ENCODE measurements at regions not wholly inside any gene's neighbourhood (a gene's known extent, or its start where the extent isn't known, plus 50 kb on each side); places are given as distances from the start of the nearest gene placed in this dataset.
A peak's percentile ranks its signal among the peaks of the same experiment; 100 is the strongest.

DNA sequence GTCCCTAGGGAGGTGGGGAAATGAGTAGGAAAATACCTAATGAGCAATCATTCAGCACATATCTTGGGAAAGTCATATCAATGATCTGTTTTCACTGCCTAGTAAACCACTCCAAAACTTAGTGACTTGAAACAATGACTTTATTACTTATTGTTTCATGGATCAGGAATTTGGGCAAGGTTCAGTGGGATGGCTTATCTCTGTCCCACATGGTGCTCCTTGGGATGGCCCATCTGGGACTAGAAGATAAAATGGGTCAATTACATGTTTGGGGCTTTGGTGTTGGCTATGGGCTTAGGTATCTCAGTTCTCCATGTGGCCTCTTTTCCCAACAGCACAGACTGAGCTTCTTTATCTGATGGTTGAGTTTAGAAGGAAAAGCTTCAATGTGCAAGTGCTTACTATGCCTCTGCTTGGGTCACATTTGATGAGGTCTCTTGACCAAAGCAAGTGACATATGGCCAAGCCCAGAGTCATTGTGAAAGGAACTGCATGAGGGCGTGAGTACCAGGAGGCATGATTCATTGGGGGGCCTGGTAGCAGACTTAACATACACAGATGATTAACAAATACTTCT, 218.1 kb upstream of the TNP1 start:
- TF ChIP-seq PAX5 (IDR thresholded peaks at IDR 0.05; ENCODE audit: insufficient read depth, low read length, severe bottlenecking) (no peak), POLR2A (IDR thresholded peaks at IDR 0.05; ENCODE audit: low read depth, low read length) (no peak), POLR2AphosphoS5 (IDR thresholded peaks at IDR 0.05; ENCODE audit: low read depth, low read length) (no peak), SPI1 (IDR thresholded peaks at IDR 0.05; ENCODE audit: low read depth, low read length) (no peak), POU2F2 (IDR thresholded peaks at IDR 0.05; ENCODE audit: low read depth, low read length) (no peak), TAF1 (IDR thresholded peaks at IDR 0.05; ENCODE audit: low read depth, low read length) (no peak)
- no peak for FAIRE-seq
- no peak for DNase-seq (ENCODE audit: insufficient read length, low spot score)

DNA sequence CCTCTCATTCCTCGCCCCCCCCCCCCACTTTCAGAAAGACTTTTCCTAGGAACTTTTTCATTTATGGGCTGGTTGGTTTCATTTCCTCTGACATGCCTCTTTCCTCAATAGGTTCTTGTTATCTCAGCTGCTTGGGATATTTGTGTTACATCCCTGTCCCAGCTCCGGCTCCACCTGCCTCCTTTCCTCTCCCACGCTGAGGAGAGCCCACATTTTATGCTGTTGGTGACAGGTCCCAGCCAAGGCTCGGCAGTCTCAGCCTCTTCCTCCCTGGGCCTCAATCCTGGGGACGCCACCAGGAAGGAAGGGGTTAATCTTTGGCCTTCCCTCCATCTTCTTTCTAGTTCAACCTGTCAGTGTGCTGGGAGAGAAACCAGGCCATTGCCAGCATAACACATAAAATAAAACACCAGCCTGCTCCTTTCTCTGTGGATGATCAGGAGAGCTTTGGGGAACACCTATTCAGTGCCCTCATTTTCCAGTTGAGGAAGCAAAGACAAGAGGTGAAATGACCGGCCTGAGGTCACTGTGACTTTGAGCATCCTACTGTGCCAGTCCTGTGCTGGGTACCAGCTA, 216.9 kb upstream of the TNP1 start:
- TF ChIP-seq POU2F2 (IDR thresholded peaks at IDR 0.05; ENCODE audit: low read depth, low read length) (no peak), TAF1 (IDR thresholded peaks at IDR 0.05; ENCODE audit: low read depth, low read length) (no peak), POLR2A (IDR thresholded peaks at IDR 0.05; ENCODE audit: low read depth, low read length) (no peak), PAX5 (IDR thresholded peaks at IDR 0.05; ENCODE audit: insufficient read depth, low read length, severe bottlenecking) (no peak), POLR2AphosphoS5 (IDR thresholded peaks at IDR 0.05; ENCODE audit: low read depth, low read length) (no peak), SPI1 (IDR thresholded peaks at IDR 0.05; ENCODE audit: low read depth, low read length) (no peak)
- DNase-seq (ENCODE audit: insufficient read length, low spot score) (no peak), FAIRE-seq (no peak)

DNA sequence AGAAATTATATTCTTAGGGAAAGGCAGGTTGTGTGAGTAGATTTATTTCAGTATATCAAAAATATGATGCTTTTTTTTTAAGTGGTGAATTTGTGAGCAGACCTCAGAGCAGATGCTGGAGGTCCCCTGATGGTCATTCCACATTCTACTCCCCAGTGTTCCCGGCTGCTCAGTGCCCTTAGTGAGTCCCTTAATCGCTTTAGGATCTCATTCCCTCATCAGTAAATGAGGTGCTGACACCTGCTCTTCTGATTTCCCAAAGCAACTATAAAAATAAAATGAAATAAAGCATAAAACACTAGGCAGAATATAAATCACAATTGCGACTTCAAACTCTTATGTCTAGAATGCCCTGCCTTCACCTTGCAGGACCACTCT, 216.2 kb upstream of the TNP1 start:
- TF ChIP-seq POLR2A (IDR thresholded peaks at IDR 0.05; ENCODE audit: low read depth, low read length) (no peak), POU2F2 (IDR thresholded peaks at IDR 0.05; ENCODE audit: low read depth, low read length) (no peak)
- DNase-seq (ENCODE audit: insufficient read length, low spot score) (no peak), FAIRE-seq (no peak)

DNA sequence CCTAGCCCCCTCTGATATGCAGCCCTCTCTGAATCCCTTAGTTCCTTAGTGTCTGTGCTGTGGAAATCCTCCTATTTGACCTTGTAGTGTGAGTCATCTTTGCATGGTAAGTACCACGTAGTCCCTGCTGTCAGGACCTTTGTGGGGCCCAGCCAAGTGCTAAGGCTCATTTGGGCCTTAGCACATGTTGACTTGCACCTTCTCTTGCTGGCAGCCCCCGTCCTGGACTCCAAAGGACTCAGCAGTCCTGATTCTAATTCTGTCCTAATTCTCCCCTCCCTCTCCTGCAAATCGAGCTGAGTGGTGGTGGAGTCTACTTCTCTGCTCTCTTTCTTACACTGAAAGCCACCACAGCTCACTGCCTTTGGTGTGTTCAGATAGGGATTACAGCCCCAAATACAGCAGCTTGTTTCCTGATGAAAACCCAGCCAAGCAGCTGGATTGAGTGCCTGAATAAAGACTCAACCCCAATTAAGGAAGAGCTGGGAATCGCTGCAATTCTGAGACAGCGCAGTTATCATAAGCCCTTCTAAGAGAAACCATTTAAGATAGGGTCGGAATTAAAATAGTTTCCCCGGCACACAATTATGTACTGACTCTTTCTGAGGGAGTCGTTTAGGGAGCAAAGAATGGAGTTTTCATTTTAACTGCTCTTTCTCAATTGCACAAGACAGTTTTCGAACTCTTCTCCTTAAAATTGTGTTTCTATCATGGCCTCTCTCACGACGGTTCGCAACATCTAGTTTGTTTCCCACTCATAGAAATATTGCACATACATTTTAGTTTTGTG, 215.6 kb upstream of the TNP1 start:
- DNase-seq (ENCODE audit: insufficient read length, low spot score): no peak
- TF ChIP-seq TAF1 (IDR thresholded peaks at IDR 0.05; ENCODE audit: low read depth, low read length) (no peak), SPI1 (IDR thresholded peaks at IDR 0.05; ENCODE audit: low read depth, low read length) (no peak), POU2F2 (IDR thresholded peaks at IDR 0.05; ENCODE audit: low read depth, low read length) (no peak), PAX5 (IDR thresholded peaks at IDR 0.05; ENCODE audit: insufficient read depth, low read length, severe bottlenecking) (no peak)
- no peak for FAIRE-seq

DNA sequence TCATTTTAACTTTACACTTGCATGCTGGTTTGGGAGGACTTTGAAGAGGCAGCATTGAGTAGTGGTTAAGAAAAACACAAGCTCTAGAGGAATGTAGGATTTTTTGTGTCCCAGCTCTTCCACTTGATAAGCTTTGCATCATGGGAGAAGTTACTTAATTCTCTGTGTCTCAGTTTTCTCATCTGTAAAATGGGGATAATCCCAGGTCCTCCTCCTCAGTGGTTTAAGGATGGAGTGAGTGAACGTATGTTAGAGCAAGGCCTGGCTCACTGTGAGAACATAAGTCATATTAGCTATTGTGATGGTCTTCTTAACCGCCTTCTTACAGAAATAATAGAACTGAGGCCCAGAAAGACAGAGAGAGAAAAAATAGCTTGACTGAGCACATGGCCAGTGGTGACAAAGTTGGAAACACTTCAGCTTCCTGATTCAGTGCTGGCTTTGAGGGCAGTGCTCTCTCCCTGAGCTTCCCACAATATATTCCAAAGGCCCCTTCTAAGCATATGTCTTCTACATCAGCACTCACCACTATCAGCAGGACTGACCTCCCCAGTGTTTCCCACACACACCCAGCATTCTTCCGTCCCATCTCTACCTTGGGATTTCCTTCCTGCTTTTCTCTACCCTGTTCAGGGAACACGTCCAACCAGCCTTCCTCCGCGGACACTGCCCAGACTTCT, 214.9 kb upstream of the TNP1 start:
- DNase-seq (ENCODE audit: insufficient read length, low spot score) (no peak), FAIRE-seq (no peak)
- no peak for TF ChIP-seq POLR2AphosphoS5 (IDR thresholded peaks at IDR 0.05; ENCODE audit: low read depth, low read length)
- TF ChIP-seq POLR2A (IDR thresholded peaks at IDR 0.05; ENCODE audit: low read depth, low read length): no peak
- no peak for TF ChIP-seq TAF1 (IDR thresholded peaks at IDR 0.05; ENCODE audit: low read depth, low read length)
- TF ChIP-seq SPI1 (IDR thresholded peaks at IDR 0.05; ENCODE audit: low read depth, low read length): no peak

DNA sequence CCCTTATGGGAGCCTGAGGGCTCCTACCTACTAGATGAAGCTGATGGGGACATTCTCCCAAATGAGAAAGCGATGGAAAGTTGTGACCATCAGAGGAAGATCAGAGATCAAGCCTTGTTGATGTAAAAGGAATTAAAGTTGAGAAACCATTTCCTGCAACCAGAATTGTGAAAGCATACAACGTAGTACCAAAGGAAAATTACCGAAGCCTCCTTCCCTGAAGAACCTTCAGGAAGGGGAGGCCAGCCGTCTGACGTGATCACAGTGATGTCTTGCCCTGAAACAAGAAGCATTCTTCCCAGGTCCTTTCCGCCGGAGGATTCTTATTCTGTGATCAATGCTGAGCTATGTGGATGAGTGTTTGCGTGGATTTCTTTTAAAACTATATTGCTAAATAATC, 211.6 kb upstream of the TNP1 start:
- TF ChIP-seq POU2F2 (IDR thresholded peaks at IDR 0.05; ENCODE audit: low read depth, low read length): no peak
- TF ChIP-seq SPI1 (IDR thresholded peaks at IDR 0.05; ENCODE audit: low read depth, low read length): no peak
- TF ChIP-seq PAX5 (IDR thresholded peaks at IDR 0.05; ENCODE audit: insufficient read depth, low read length, severe bottlenecking): no peak
- TF ChIP-seq POLR2AphosphoS5 (IDR thresholded peaks at IDR 0.05; ENCODE audit: low read depth, low read length): no peak
- no peak for TF ChIP-seq POLR2A (IDR thresholded peaks at IDR 0.05; ENCODE audit: low read depth, low read length)
- TF ChIP-seq TAF1 (IDR thresholded peaks at IDR 0.05; ENCODE audit: low read depth, low read length): no peak
- FAIRE-seq: no peak
- DNase-seq (ENCODE audit: insufficient read length, low spot score): no peak

DNA sequence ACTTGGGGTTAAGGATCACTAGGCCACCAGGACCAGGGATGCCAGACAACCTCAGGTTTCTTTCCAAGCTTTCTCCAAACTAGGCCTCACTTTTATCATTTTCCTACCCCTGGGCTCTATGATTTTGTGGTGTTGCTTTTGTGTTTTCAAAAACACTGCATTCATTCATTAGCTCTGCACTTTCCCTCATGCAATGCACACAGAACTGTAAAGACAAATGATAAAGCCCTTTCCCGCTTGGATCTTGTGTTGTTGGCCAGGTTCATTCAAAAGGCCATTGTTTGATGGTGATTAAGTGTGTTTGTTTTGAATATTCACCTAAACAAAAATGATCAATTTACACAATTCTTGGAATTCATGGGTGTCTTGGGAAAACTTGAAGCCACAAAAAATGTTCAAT, 210.7 kb upstream of the TNP1 start:
- no peak for DNase-seq (ENCODE audit: insufficient read length, low spot score)
- TF ChIP-seq POU2F2 (IDR thresholded peaks at IDR 0.05; ENCODE audit: low read depth, low read length) (no peak), POLR2AphosphoS5 (IDR thresholded peaks at IDR 0.05; ENCODE audit: low read depth, low read length) (no peak), PAX5 (IDR thresholded peaks at IDR 0.05; ENCODE audit: insufficient read depth, low read length, severe bottlenecking) (no peak), TAF1 (IDR thresholded peaks at IDR 0.05; ENCODE audit: low read depth, low read length) (no peak), SPI1 (IDR thresholded peaks at IDR 0.05; ENCODE audit: low read depth, low read length) (no peak), POLR2A (IDR thresholded peaks at IDR 0.05; ENCODE audit: low read depth, low read length) (no peak)
- no peak for FAIRE-seq

DNA sequence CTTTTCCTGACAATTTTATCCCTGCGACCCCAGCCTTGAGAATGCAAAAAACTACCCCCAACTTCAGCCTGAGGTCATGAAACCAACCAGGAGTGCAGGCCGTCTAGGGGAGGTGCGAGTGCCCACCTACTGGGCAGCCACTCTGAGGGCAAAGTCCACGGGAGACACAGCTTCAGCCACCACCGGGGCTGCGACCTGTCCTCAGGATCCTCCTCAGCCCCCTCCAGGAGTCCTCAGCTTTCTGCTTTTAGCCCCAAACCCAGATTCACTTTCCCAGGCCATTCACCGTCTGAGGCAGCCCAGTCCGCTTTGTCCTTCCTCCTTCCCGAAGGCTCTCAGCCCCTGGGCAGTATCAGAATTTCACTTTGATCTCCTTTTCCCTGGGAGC, 210.2 kb upstream of the TNP1 start:
- TF ChIP-seq POLR2A (IDR thresholded peaks at IDR 0.05; ENCODE audit: low read depth, low read length) (no peak), POU2F2 (IDR thresholded peaks at IDR 0.05; ENCODE audit: low read depth, low read length) (no peak), POLR2AphosphoS5 (IDR thresholded peaks at IDR 0.05; ENCODE audit: low read depth, low read length) (no peak), TAF1 (IDR thresholded peaks at IDR 0.05; ENCODE audit: low read depth, low read length) (no peak), PAX5 (IDR thresholded peaks at IDR 0.05; ENCODE audit: insufficient read depth, low read length, severe bottlenecking) (no peak)
- DNase-seq (ENCODE audit: insufficient read length, low spot score) (no peak), FAIRE-seq (no peak)

DNA sequence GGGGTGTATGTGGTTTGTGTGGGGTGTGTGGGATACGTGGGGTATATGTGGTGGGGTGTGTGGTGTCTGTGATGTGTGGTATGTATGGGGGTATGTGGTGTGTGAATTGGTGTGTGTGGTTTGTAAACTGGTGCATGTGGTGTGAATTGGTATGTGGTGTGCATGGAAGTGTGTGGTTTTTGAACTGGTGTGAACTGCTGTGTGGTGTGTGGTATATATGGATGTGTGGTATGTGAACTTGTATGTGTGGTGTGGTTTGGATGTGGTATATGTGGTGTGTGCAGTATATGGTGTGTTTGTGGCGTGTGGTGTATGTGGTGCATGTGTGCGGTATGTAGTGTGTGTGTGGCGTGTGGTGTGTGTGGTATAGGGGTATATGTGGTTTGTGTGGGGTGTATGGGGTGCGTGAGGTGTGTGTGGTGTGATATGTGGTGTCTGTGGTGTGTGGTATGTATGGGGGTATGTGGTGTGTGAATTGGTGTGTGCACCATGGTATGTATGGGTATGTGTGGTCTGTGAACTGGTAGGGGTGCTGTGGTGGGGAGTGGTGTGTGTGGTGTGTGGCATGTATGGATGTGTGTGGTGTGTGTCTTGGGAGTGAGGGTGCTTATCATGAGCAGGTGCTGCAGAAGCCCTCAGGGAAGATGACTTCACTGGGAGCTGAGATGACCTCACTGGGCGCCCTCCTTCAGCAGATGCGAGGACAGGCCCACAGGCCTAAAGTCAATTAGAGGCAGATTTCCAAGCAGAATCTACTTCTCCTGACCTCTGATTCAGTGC, 209.6 kb upstream of the TNP1 start:
- no peak for DNase-seq (ENCODE audit: insufficient read length, low spot score)
- FAIRE-seq: peak; percentile 92
- TF ChIP-seq PAX5 (IDR thresholded peaks at IDR 0.05; ENCODE audit: insufficient read depth, low read length, severe bottlenecking) (no peak), POLR2AphosphoS5 (IDR thresholded peaks at IDR 0.05; ENCODE audit: low read depth, low read length) (no peak), TAF1 (IDR thresholded peaks at IDR 0.05; ENCODE audit: low read depth, low read length) (no peak), POU2F2 (IDR thresholded peaks at IDR 0.05; ENCODE audit: low read depth, low read length) (no peak), SPI1 (IDR thresholded peaks at IDR 0.05; ENCODE audit: low read depth, low read length) (no peak), POLR2A (IDR thresholded peaks at IDR 0.05; ENCODE audit: low read depth, low read length) (no peak)
